MM.1S (cell line): ENCODE measurements at regions not wholly inside any gene's neighbourhood (a gene's known extent, or its start where the extent isn't known, plus 50 kb on each side); places are given as distances from the start of the nearest gene placed in this dataset.

Source experiments
- EZH2 ChIP-seq: fragments of 300-600 bp; sonication (generic); optimal IDR thresholded peaks from 2 replicates; pipeline ENCODE3; 2017; ENCODE audit warnings: low read depth, mild to moderate bottlenecking, antibody characterized with exemption, low read length, mixed read lengths
- TF ChIP-seq, protein P1 (sequence below): fragments of 300-600 bp; sonication (generic); IDR thresholded peaks from 2 replicates; pipeline ENCODE4 v1.5.1; 2016; ENCODE audit warnings: antibody characterized with exemption, low read length, mixed read lengths

DNA sequence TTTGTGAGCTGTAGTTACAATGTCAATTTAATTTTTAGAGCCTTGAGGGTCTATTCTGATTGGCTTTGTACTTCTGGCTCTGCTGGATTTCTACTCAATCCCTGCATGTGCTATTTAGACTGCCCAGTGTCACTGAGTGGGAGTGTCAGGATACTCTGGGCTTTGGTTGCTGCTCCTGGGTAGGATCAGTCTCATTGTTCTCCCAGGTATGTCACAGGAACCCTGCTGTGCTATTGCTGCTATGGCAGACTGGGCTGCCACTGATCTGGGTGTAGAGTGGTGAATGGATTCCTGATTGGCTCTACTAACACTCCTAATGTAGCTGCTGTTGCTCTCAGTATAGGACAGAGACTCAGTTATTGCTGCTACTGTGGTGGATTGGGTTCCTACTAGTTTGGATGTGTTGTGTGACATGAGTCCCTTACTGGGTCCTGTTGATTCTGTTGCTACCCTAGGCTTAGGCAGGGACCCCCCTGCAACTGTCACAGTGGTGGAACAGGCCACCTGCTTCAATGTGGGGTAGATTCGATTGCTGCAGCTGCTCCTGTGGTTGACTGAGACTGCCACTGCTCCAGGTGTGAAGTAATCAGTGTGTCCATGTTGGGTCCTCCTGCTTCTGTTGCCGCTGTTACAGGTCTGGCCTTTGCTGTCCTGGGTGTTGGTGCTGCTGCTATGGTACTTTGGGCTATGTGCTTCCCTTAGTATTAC is 707.8 kb upstream of the AMOT start:
- no peak for TF ChIP-seq EZH2
- TF ChIP-seq, protein P1, sequence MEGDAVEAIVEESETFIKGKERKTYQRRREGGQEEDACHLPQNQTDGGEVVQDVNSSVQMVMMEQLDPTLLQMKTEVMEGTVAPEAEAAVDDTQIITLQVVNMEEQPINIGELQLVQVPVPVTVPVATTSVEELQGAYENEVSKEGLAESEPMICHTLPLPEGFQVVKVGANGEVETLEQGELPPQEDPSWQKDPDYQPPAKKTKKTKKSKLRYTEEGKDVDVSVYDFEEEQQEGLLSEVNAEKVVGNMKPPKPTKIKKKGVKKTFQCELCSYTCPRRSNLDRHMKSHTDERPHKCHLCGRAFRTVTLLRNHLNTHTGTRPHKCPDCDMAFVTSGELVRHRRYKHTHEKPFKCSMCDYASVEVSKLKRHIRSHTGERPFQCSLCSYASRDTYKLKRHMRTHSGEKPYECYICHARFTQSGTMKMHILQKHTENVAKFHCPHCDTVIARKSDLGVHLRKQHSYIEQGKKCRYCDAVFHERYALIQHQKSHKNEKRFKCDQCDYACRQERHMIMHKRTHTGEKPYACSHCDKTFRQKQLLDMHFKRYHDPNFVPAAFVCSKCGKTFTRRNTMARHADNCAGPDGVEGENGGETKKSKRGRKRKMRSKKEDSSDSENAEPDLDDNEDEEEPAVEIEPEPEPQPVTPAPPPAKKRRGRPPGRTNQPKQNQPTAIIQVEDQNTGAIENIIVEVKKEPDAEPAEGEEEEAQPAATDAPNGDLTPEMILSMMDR = no peak
